ENCODE measurements at regions not wholly inside any gene's neighbourhood (a gene's known extent, or its start where the extent isn't known, plus 50 kb on each side); places are given as distances from the start of the nearest gene placed in this dataset.

GRCh38 chr4:19455196-19455595 is 796.5 kb upstream of the SLIT2 start:
- H3K4ac ChIP-seq (ENCODE audit: low read depth in 1 of 2, low read length in 2 of 2): no peak overlapping the region
- H3K23ac ChIP-seq (ENCODE audit: low read length in 2 of 2): no peak overlapping the region
- no peak overlapping the region for H4K91ac ChIP-seq (ENCODE audit: low read length)
- DNase-seq: no peak
- no peaks in the 10 kb centered on the region for H3K36me3 ChIP-seq (ENCODE audit: control insufficient read depth in 1 of 2, insufficient read depth in 2 of 2, low read depth in 1 of 2, low read length in 2 of 2)
- no peak overlapping the region for H3K9ac ChIP-seq (ENCODE audit: low read length)
- H3K18ac ChIP-seq (ENCODE audit: low read depth in 1 of 2, low read length in 2 of 2): no peak overlapping the region
- no peak overlapping the region for H2BK12ac ChIP-seq (ENCODE audit: low read length in 2 of 2)
- peaks cover 4% of the 10 kb centered on the region for H3K9me3 ChIP-seq (ENCODE audit: control insufficient read depth, low read length)
- H3K27ac ChIP-seq (ENCODE audit: low read length, poor library complexity, severe bottlenecking): no peak overlapping the region
- no peaks in the 10 kb centered on the region for H3K4me1 ChIP-seq (ENCODE audit: control insufficient read depth, insufficient read depth, low read depth, low read length)
- no peak overlapping the region for H3K4me2 ChIP-seq (ENCODE audit: low read length, poor library complexity, severe bottlenecking)
- 94% methylated on average over 14 of the region's 14 CpGs for WGBS
- no peak overlapping the region for H2AFZ ChIP-seq (ENCODE audit: low read depth, low read length)
- no peak overlapping the region for H4K8ac ChIP-seq (ENCODE audit: low read length)
- no peaks in the 10 kb centered on the region for H3K79me1 ChIP-seq (replicated peaks; ENCODE audit: low read length, poor library complexity, severe bottlenecking)
- no peak overlapping the region for H2AK5ac ChIP-seq (ENCODE audit: low read length, severe bottlenecking)
- H2BK15ac ChIP-seq (ENCODE audit: low read depth, poor library complexity, severe bottlenecking): no peak overlapping the region
- no peak overlapping the region for H3K14ac ChIP-seq (ENCODE audit: low read length in 2 of 2)
- no peak overlapping the region for H3K4me3 ChIP-seq (ENCODE audit: insufficient read depth in 1 of 2, low read depth in 1 of 2, low read length in 2 of 2)
- no peak overlapping the region for H2BK5ac ChIP-seq (ENCODE audit: low read depth, low read length, poor library complexity, severe bottlenecking)
- no peaks in the 10 kb centered on the region for H3K27me3 ChIP-seq (ENCODE audit: control insufficient read depth in 1 of 2, insufficient read depth in 1 of 2, low read length in 2 of 2)
- no peak overlapping the region for H2BK120ac ChIP-seq (ENCODE audit: low read depth, low read length)

GRCh38 chr4:19438233-19438632 is 813.5 kb upstream of the SLIT2 start:
- WGBS: 63% methylated on average over 1 of the region's 1 CpG
- peak; percentile 50 for DNase-seq
- Histone ChIP-seq H2BK120ac (ENCODE audit: low read depth, low read length) (no peak overlapping the region), H4K91ac (ENCODE audit: low read length) (no peak overlapping the region), H3K9me3 (ENCODE audit: control insufficient read depth, low read length) (peaks cover 25% of the 10 kb centered on the region), H2BK12ac (ENCODE audit: low read length in 2 of 2) (no peak overlapping the region), H4K8ac (ENCODE audit: low read length) (no peak overlapping the region), H3K4me2 (ENCODE audit: low read length, poor library complexity, severe bottlenecking) (no peak overlapping the region), H2BK15ac (ENCODE audit: low read depth, poor library complexity, severe bottlenecking) (no peak overlapping the region), H3K18ac (ENCODE audit: low read depth in 1 of 2, low read length in 2 of 2) (no peak overlapping the region), H3K14ac (ENCODE audit: low read length in 2 of 2) (no peak overlapping the region), H3K9ac (ENCODE audit: low read length) (no peak overlapping the region), H2BK5ac (ENCODE audit: low read depth, low read length, poor library complexity, severe bottlenecking) (no peak overlapping the region), H2AFZ (ENCODE audit: low read depth, low read length) (no peak overlapping the region), H2AK5ac (ENCODE audit: low read length, severe bottlenecking) (no peak overlapping the region), H3K4ac (ENCODE audit: low read depth in 1 of 2, low read length in 2 of 2) (no peak overlapping the region), H3K27ac (ENCODE audit: low read length, poor library complexity, severe bottlenecking) (no peak overlapping the region), H3K79me1 (replicated peaks; ENCODE audit: low read length, poor library complexity, severe bottlenecking) (no peaks in the 10 kb centered on the region), H3K27me3 (ENCODE audit: control insufficient read depth in 1 of 2, insufficient read depth in 1 of 2, low read length in 2 of 2) (no peaks in the 10 kb centered on the region), H3K4me1 (ENCODE audit: control insufficient read depth, insufficient read depth, low read depth, low read length) (no peaks in the 10 kb centered on the region), H3K36me3 (ENCODE audit: control insufficient read depth in 1 of 2, insufficient read depth in 2 of 2, low read depth in 1 of 2, low read length in 2 of 2) (no peaks in the 10 kb centered on the region), H3K23ac (ENCODE audit: low read length in 2 of 2) (no peak overlapping the region), H3K4me3 (ENCODE audit: insufficient read depth in 1 of 2, low read depth in 1 of 2, low read length in 2 of 2) (no peak overlapping the region)

GRCh38 chr4:19437008-19437407 is 814.7 kb upstream of the SLIT2 start:
- H3K4me2 ChIP-seq (ENCODE audit: low read length, poor library complexity, severe bottlenecking): no peak overlapping the region

GRCh38 chr4:19429684-19430083 is 822.0 kb upstream of the SLIT2 start:
- Histone ChIP-seq H3K4ac (ENCODE audit: low read depth in 1 of 2, low read length in 2 of 2) (no peak overlapping the region), H3K9me3 (ENCODE audit: control insufficient read depth, low read length) (peaks cover 31% of the 10 kb centered on the region), H3K36me3 (ENCODE audit: control insufficient read depth in 1 of 2, insufficient read depth in 2 of 2, low read depth in 1 of 2, low read length in 2 of 2) (no peaks in the 10 kb centered on the region), H3K4me2 (ENCODE audit: low read length, poor library complexity, severe bottlenecking) (no peak overlapping the region), H2BK12ac (ENCODE audit: low read length in 2 of 2) (no peak overlapping the region), H2BK5ac (ENCODE audit: low read depth, low read length, poor library complexity, severe bottlenecking) (no peak overlapping the region), H3K18ac (ENCODE audit: low read depth in 1 of 2, low read length in 2 of 2) (no peak overlapping the region), H2AFZ (ENCODE audit: low read depth, low read length) (no peak overlapping the region), H3K27ac (ENCODE audit: low read length, poor library complexity, severe bottlenecking) (no peak overlapping the region), H3K4me1 (ENCODE audit: control insufficient read depth, insufficient read depth, low read depth, low read length) (no peaks in the 10 kb centered on the region), H3K23ac (ENCODE audit: low read length in 2 of 2) (no peak overlapping the region), H3K79me1 (replicated peaks; ENCODE audit: low read length, poor library complexity, severe bottlenecking) (no peaks in the 10 kb centered on the region), H4K91ac (ENCODE audit: low read length) (no peak overlapping the region), H2BK120ac (ENCODE audit: low read depth, low read length) (no peak overlapping the region), H2BK15ac (ENCODE audit: low read depth, poor library complexity, severe bottlenecking) (no peak overlapping the region), H3K4me3 (ENCODE audit: insufficient read depth in 1 of 2, low read depth in 1 of 2, low read length in 2 of 2) (no peak overlapping the region), H2AK5ac (ENCODE audit: low read length, severe bottlenecking) (no peak overlapping the region), H4K8ac (ENCODE audit: low read length) (no peak overlapping the region), H3K9ac (ENCODE audit: low read length) (no peak overlapping the region), H3K27me3 (ENCODE audit: control insufficient read depth in 1 of 2, insufficient read depth in 1 of 2, low read length in 2 of 2) (no peaks in the 10 kb centered on the region), H3K14ac (ENCODE audit: low read length in 2 of 2) (no peak overlapping the region)
- WGBS: 52% methylated on average over 4 of the region's 4 CpGs
- DNase-seq: no peak

More at GRCh38 chr4:19437008-19437407, 814.7 kb upstream of the SLIT2 start:
- H3K4ac ChIP-seq (ENCODE audit: low read depth in 1 of 2, low read length in 2 of 2): no peak overlapping the region
- H3K27me3 ChIP-seq (ENCODE audit: control insufficient read depth in 1 of 2, insufficient read depth in 1 of 2, low read length in 2 of 2): no peaks in the 10 kb centered on the region
- H3K14ac ChIP-seq (ENCODE audit: low read length in 2 of 2): no peak overlapping the region
- no peak overlapping the region for H3K4me3 ChIP-seq (ENCODE audit: insufficient read depth in 1 of 2, low read depth in 1 of 2, low read length in 2 of 2)
- no peak overlapping the region for H3K23ac ChIP-seq (ENCODE audit: low read length in 2 of 2)
- H2AFZ ChIP-seq (ENCODE audit: low read depth, low read length): no peak overlapping the region
- 62% methylated on average over 2 of the region's 2 CpGs for WGBS
- no peak overlapping the region for H2BK12ac ChIP-seq (ENCODE audit: low read length in 2 of 2)
- H3K4me1 ChIP-seq (ENCODE audit: control insufficient read depth, insufficient read depth, low read depth, low read length): no peaks in the 10 kb centered on the region
- no peaks in the 10 kb centered on the region for H3K36me3 ChIP-seq (ENCODE audit: control insufficient read depth in 1 of 2, insufficient read depth in 2 of 2, low read depth in 1 of 2, low read length in 2 of 2)
- H2BK15ac ChIP-seq (ENCODE audit: low read depth, poor library complexity, severe bottlenecking): no peak overlapping the region
- DNase-seq: no peak
- H3K27ac ChIP-seq (ENCODE audit: low read length, poor library complexity, severe bottlenecking): no peak overlapping the region
- H3K18ac ChIP-seq (ENCODE audit: low read depth in 1 of 2, low read length in 2 of 2): no peak overlapping the region
- H3K9me3 ChIP-seq (ENCODE audit: control insufficient read depth, low read length): peaks cover 15% of the 10 kb centered on the region
- no peak overlapping the region for H2BK120ac ChIP-seq (ENCODE audit: low read depth, low read length)
- no peak overlapping the region for H4K91ac ChIP-seq (ENCODE audit: low read length)
- no peak overlapping the region for H2BK5ac ChIP-seq (ENCODE audit: low read depth, low read length, poor library complexity, severe bottlenecking)
- no peak overlapping the region for H2AK5ac ChIP-seq (ENCODE audit: low read length, severe bottlenecking)
- H3K79me1 ChIP-seq (replicated peaks; ENCODE audit: low read length, poor library complexity, severe bottlenecking): no peaks in the 10 kb centered on the region
- no peak overlapping the region for H4K8ac ChIP-seq (ENCODE audit: low read length)
- no peak overlapping the region for H3K9ac ChIP-seq (ENCODE audit: low read length)

All from mesenchymal stem cell (in vitro differentiated cells and primary cell).